ENCODE measurements at regions not wholly inside any gene's neighbourhood (a gene's known extent, or its start where the extent isn't known, plus 50 kb on each side); places are given as distances from the start of the nearest gene placed in this dataset.

- TF ChIP-seq POLR2A (IDR thresholded peaks at IDR 0.05) (no peak), CTCF (IDR thresholded peaks at IDR 0.05) (no peak)
Observed at GRCh38 chr3:107224026-107224596, 153.1 kb upstream of the CCDC54 start.

Measured in uterus (tissue), 2 donors.